ENCODE measurements at regions not wholly inside any gene's neighbourhood (a gene's known extent, or its start where the extent isn't known, plus 50 kb on each side); places are given as distances from the start of the nearest gene placed in this dataset.

DNA sequence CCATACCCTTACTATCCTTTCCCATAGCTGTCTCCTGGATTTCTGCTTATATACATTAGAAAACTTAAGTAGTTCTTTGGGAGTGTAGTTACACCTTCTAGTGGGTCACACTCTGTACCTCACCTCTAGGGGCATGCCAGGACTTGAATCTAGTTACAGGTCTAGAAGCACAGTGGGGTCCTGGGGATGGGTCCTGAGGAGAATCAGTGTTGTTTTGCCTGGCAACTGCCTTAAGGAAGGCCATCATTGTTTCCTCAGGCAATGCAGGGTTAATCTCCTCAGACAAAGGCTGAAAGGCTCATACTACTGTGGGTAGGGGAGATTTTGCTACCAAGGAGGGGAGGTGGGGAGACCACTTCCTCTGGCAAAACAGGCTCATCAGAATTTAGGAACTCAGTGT is 750.3 kb downstream of the FAT4 start:
- no peak overlapping the region for H3K4me3 Mint-ChIP-seq
- peaks cover 0 to 2% (median 0%) of the 10 kb centered on the region in 3 donors for H3K36me3 Mint-ChIP-seq
- no peak overlapping the region for H3K27ac Mint-ChIP-seq
- CTCF ChIA-PET: no interaction called here
- Histone ChIP-seq H3K4me1 (ENCODE audit: insufficient read depth, low read length) (no peaks in the 10 kb centered on the region), H3K4me3 (ENCODE audit: low read length) (no peak overlapping the region), H3K27ac (ENCODE audit: low read depth, low read length) (no peak overlapping the region), H3K9me3 (ENCODE audit: low read length) (no peaks in the 10 kb centered on the region), H3K36me3 (ENCODE audit: insufficient read depth, low read length) (no peaks in the 10 kb centered on the region), H3K27me3 (ENCODE audit: insufficient read depth, low read length, poor library complexity, severe bottlenecking) (no peaks in the 10 kb centered on the region)
- no peak for DNase-seq
- no peaks in the 10 kb centered on the region for H3K27me3 Mint-ChIP-seq
- POLR2A ChIA-PET: no interaction called here
- H3K4me1 Mint-ChIP-seq: no peaks in the 10 kb centered on the region
- H3K9me3 Mint-ChIP-seq: peaks cover 0 to 30% (median 8%) of the 10 kb centered on the region in 5 donors

DNA sequence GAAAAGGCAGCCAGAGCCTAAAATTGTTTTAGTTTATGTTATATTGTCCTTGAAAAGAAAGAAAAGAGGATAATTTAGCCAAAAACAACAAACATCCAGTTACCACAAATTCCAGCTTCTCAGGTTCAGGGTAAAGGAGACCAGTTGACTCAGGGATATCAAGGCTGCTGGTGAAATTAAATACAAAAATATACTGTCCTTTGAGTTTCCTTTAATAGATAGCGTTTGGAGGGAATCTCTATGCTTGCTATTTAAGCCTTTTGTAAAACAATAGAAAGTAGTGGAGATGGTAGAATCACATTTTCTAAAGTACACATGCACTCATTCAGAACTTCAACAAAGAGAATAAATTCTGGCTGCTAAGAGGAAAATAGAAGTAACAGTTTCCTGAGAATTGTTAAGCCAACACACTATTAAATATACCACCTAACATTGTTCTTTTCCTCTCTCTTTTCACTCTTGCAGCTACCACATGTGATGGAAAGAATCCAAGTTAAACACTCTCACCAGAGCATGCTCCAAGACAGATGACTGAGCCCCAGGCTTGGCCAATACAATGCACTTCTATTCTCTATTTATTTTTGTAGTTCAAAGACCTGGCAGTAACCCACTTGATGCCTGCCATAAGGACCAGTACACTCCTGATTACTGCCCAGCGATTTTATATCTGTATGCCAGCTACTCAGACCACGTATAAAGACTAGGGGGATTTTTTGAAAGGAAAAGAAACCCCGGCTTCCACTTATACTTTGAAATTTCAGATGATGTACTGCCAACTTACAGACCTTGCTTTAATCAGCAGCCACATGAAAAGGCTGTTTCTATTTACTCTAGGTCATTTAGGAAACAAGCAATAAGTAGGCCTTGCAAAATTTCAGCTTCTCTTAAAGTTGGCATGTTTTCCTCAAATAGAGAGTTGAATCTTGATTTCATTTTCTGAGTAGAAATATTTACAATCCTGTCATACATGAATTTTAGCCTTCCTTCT is 756.9 kb downstream of the FAT4 start:
- ChIA-PET POLR2A (no interaction called here), CTCF (no interaction called here)
- no peaks in the 10 kb centered on the region for H3K36me3 ChIP-seq (ENCODE audit: insufficient read depth, low read length)
- no peaks in the 10 kb centered on the region for H3K9me3 ChIP-seq (ENCODE audit: low read length)
- H3K27ac ChIP-seq (ENCODE audit: low read depth, low read length): no peak overlapping the region
- peaks cover 2 to 30% (median 13%) of the 10 kb centered on the region in 5 donors for H3K9me3 Mint-ChIP-seq
- no peaks in the 10 kb centered on the region for H3K4me1 ChIP-seq (ENCODE audit: insufficient read depth, low read length)
- H3K27me3 Mint-ChIP-seq: no peaks in the 10 kb centered on the region
- H3K4me3 ChIP-seq (ENCODE audit: low read length): no peak overlapping the region
- H3K4me3 Mint-ChIP-seq: no peak overlapping the region
- no peak overlapping the region for H3K27ac Mint-ChIP-seq
- no peaks in the 10 kb centered on the region for H3K36me3 Mint-ChIP-seq
- H3K27me3 ChIP-seq (ENCODE audit: insufficient read depth, low read length, poor library complexity, severe bottlenecking): no peaks in the 10 kb centered on the region
- H3K4me1 Mint-ChIP-seq: no peaks in the 10 kb centered on the region
- DNase-seq: no peak

DNA sequence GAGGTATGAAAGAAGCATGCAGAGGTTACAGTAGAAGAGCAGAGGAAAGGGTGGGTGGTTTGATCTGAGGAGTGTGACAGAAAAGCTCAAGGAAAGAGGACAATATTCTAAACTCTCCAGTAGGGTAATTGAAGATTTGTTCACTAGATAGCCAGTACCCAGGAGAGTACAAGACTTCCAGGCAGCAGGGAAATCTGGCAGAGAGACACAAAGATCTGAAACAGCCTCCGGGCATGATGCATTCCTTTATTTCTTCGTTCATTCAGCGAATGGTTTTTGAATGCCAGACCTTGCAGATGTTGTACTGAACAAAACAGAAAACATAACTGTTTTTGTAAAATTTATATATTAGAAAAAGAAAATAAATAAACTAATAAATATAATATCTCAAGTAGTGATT is 766.6 kb downstream of the FAT4 start:
- no peaks in the 10 kb centered on the region for H3K9me3 ChIP-seq (ENCODE audit: low read length)
- H3K27ac ChIP-seq (ENCODE audit: low read depth, low read length): no peak overlapping the region
- no peaks in the 10 kb centered on the region for H3K36me3 ChIP-seq (ENCODE audit: insufficient read depth, low read length)
- ChIA-PET CTCF (no interaction called here), POLR2A (no interaction called here)
- no peaks in the 10 kb centered on the region for H3K27me3 ChIP-seq (ENCODE audit: insufficient read depth, low read length, poor library complexity, severe bottlenecking)
- H3K4me1 ChIP-seq (ENCODE audit: insufficient read depth, low read length): no peaks in the 10 kb centered on the region
- H3K36me3 Mint-ChIP-seq: no peaks in the 10 kb centered on the region
- peaks cover 0 to 13% (median 6%) of the 10 kb centered on the region in 5 donors for H3K9me3 Mint-ChIP-seq
- no peaks in the 10 kb centered on the region for H3K4me1 Mint-ChIP-seq
- H3K27me3 Mint-ChIP-seq: no peaks in the 10 kb centered on the region
- no peak for DNase-seq
- no peak overlapping the region for H3K27ac Mint-ChIP-seq
- H3K4me3 ChIP-seq (ENCODE audit: low read length): no peak overlapping the region
- no peak overlapping the region for H3K4me3 Mint-ChIP-seq

DNA sequence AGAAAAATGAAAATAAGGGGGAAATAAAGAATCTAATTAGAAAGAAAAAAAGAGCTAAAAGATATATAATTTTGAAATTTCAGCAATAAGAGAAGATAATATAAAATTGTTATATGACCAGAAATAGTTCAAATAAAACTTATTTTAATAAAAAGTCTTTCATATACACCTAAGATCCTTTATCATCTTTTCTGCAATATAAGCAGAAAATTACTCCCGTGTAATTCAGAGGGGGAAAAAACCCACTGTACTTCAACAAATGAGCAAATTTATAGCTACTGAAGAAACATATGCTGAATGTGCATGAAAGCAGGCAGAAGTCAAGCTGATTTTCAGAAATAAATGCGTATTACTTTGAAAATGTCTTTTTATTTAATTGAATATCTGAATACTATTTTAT is 771.3 kb downstream of the FAT4 start:
- peaks cover 0 to 16% (median 7%) of the 10 kb centered on the region in 5 donors for H3K9me3 Mint-ChIP-seq
- no peak for DNase-seq
- no peak overlapping the region for H3K4me3 ChIP-seq (ENCODE audit: low read length)
- H3K36me3 Mint-ChIP-seq: no peaks in the 10 kb centered on the region
- no peaks in the 10 kb centered on the region for H3K9me3 ChIP-seq (ENCODE audit: low read length)
- ChIA-PET POLR2A (no interaction called here), CTCF (no interaction called here)
- no peak overlapping the region for H3K27ac ChIP-seq (ENCODE audit: low read depth, low read length)
- no peak overlapping the region for H3K27ac Mint-ChIP-seq
- no peaks in the 10 kb centered on the region for H3K4me1 ChIP-seq (ENCODE audit: insufficient read depth, low read length)
- H3K27me3 ChIP-seq (ENCODE audit: insufficient read depth, low read length, poor library complexity, severe bottlenecking): no peaks in the 10 kb centered on the region
- H3K4me3 Mint-ChIP-seq: no peak overlapping the region
- no peaks in the 10 kb centered on the region for H3K4me1 Mint-ChIP-seq
- no peaks in the 10 kb centered on the region for H3K36me3 ChIP-seq (ENCODE audit: insufficient read depth, low read length)
- no peaks in the 10 kb centered on the region for H3K27me3 Mint-ChIP-seq

DNA sequence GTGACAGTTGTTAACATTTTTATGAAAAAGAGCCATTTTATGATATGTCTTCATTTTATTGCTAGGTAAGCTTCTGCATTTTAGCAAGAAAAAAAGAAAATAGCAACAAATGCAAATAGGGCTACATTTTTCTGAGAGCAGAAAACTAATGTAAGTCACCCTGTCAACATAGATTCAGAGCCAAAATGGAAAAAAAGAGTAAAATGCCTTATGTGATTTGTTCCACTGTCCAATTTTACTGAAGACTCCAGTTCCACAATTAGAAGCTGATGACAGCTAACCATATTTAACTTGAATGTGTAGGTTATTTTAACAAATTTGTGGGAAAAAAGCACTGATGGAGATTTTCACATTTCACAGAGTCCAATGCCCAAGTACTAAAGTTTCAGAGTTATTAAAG is 772.3 kb downstream of the FAT4 start:
- H3K4me3 ChIP-seq (ENCODE audit: low read length): no peak overlapping the region
- ChIA-PET CTCF (no interaction called here), POLR2A (no interaction called here)
- H3K27me3 ChIP-seq (ENCODE audit: insufficient read depth, low read length, poor library complexity, severe bottlenecking): no peaks in the 10 kb centered on the region
- no peak for DNase-seq
- H3K9me3 Mint-ChIP-seq: peaks cover 0 to 9% (median 5%) of the 10 kb centered on the region in 5 donors
- no peaks in the 10 kb centered on the region for H3K4me1 Mint-ChIP-seq
- no peaks in the 10 kb centered on the region for H3K36me3 Mint-ChIP-seq
- no peak overlapping the region for H3K4me3 Mint-ChIP-seq
- H3K9me3 ChIP-seq (ENCODE audit: low read length): no peaks in the 10 kb centered on the region
- no peak overlapping the region for H3K27ac Mint-ChIP-seq
- no peaks in the 10 kb centered on the region for H3K36me3 ChIP-seq (ENCODE audit: insufficient read depth, low read length)
- H3K27ac ChIP-seq (ENCODE audit: low read depth, low read length): no peak overlapping the region
- no peaks in the 10 kb centered on the region for H3K27me3 Mint-ChIP-seq
- H3K4me1 ChIP-seq (ENCODE audit: insufficient read depth, low read length): no peaks in the 10 kb centered on the region

DNA sequence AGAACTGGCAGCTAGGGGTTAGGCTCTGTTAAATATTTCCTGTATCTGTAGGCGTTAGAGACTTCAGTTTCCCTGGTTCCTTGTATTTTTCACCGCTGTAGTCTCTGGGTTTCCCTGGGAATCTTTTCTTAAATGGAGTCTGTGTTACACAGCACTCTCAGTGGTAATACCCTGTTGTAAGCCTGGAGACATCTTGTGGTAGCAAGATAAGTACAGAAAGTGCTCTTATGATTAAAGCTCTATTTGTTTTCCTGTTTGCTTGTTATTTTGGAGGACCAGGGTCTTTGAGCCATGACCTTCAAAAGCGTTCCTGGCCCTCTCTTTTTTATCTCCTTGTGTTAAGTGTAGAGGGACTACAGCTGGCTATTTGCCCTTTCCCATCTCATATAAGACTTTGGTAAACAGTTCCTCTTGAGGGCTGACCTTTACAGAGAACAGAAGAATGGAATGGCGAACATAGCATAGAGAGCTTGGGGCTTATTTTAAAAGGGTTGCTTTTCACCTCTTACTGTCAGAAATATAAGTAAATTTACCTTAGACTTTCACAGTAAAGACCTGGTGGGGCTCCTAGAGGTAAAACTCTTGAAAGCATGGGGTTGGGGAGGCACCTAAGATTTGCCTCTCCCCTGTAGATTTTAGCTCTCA is 782.5 kb downstream of the FAT4 start:
- Histone ChIP-seq H3K9me3 (ENCODE audit: low read length) (no peaks in the 10 kb centered on the region), H3K4me3 (ENCODE audit: low read length) (no peak overlapping the region), H3K27me3 (ENCODE audit: insufficient read depth, low read length, poor library complexity, severe bottlenecking) (no peaks in the 10 kb centered on the region), H3K27ac (ENCODE audit: low read depth, low read length) (no peak overlapping the region), H3K36me3 (ENCODE audit: insufficient read depth, low read length) (no peaks in the 10 kb centered on the region), H3K4me1 (ENCODE audit: insufficient read depth, low read length) (no peaks in the 10 kb centered on the region)
- no peaks in the 10 kb centered on the region for H3K36me3 Mint-ChIP-seq
- no peak overlapping the region for H3K4me3 Mint-ChIP-seq
- CTCF ChIA-PET: no interaction called here
- peaks cover 2 to 20% (median 5%) of the 10 kb centered on the region in 5 donors for H3K9me3 Mint-ChIP-seq
- no peaks in the 10 kb centered on the region for H3K4me1 Mint-ChIP-seq
- H3K27ac Mint-ChIP-seq: no peak overlapping the region
- H3K27me3 Mint-ChIP-seq: no peaks in the 10 kb centered on the region
- POLR2A ChIA-PET: no interaction called here
- DNase-seq: no peak

DNA sequence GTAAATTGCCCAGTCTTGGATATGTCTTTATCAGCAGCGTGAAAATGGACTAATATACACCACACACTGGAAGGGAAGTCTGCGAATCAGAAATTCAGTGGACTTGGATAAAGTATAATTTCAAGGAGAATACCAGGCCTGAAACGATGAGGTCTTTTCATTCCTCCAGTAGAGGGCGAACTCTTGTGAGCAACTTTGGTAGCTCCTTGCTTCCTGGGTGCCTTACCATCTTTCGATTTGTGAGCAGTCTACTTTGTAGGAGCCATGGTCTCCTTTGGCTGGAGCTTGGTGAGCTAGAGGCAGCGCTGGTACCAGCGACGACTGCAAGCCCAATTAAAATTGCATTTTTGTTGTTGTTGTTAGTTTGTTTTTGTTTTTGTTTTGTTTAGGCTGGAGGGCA is 791.9 kb downstream of the FAT4 start:
- no peak overlapping the region for H3K27ac Mint-ChIP-seq
- DNase-seq: no peak
- no peak overlapping the region for H3K4me3 Mint-ChIP-seq
- POLR2A ChIA-PET: no interaction called here
- CTCF ChIA-PET: no interaction called here
- peaks cover 4 to 36% (median 8%) of the 10 kb centered on the region in 5 donors for H3K9me3 Mint-ChIP-seq
- H3K36me3 Mint-ChIP-seq: no peaks in the 10 kb centered on the region
- Histone ChIP-seq H3K36me3 (ENCODE audit: insufficient read depth, low read length) (no peaks in the 10 kb centered on the region), H3K4me1 (ENCODE audit: insufficient read depth, low read length) (no peaks in the 10 kb centered on the region), H3K4me3 (ENCODE audit: low read length) (no peak overlapping the region), H3K9me3 (ENCODE audit: low read length) (no peaks in the 10 kb centered on the region), H3K27me3 (ENCODE audit: insufficient read depth, low read length, poor library complexity, severe bottlenecking) (no peaks in the 10 kb centered on the region), H3K27ac (ENCODE audit: low read depth, low read length) (no peak overlapping the region)
- H3K4me1 Mint-ChIP-seq: no peaks in the 10 kb centered on the region
- no peaks in the 10 kb centered on the region for H3K27me3 Mint-ChIP-seq

DNA sequence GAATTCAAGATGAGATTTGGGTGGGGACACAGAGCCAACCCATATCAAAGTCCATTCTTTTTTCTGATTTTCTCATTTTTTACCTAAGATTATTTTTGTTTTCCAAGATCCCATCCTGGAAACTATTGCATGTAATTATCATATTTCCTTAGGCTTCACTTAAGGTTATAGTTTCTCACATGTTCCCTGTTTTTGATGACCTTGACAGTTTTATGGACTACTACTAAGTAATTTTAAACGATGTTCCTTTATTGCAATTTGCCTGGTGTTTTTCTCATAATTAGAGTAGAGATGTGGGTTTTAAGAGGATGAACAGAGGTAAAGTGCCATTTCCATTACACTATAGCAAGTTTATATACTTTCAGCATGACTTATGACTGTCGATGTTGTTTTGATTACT is 795.1 kb downstream of the FAT4 start:
- Mint-ChIP-seq H3K27me3 (no peaks in the 10 kb centered on the region), H3K9me3 (peaks cover 0 to 44% (median 13%) of the 10 kb centered on the region in 5 donors), H3K27ac (no peak overlapping the region), H3K4me3 (no peak overlapping the region), H3K4me1 (no peaks in the 10 kb centered on the region), H3K36me3 (no peaks in the 10 kb centered on the region)
- Histone ChIP-seq H3K4me3 (ENCODE audit: low read length) (no peak overlapping the region), H3K27me3 (ENCODE audit: insufficient read depth, low read length, poor library complexity, severe bottlenecking) (no peaks in the 10 kb centered on the region), H3K4me1 (ENCODE audit: insufficient read depth, low read length) (no peaks in the 10 kb centered on the region), H3K27ac (ENCODE audit: low read depth, low read length) (no peak overlapping the region), H3K9me3 (ENCODE audit: low read length) (no peaks in the 10 kb centered on the region), H3K36me3 (ENCODE audit: insufficient read depth, low read length) (no peaks in the 10 kb centered on the region)
- no peak for DNase-seq
- ChIA-PET CTCF (no interaction called here), POLR2A (no interaction called here)
